ENCODE measurements at regions not wholly inside any gene's neighbourhood (a gene's known extent, or its start where the extent isn't known, plus 50 kb on each side); places are given as distances from the start of the nearest gene placed in this dataset.

- no peaks in the 10 kb centered on the region for H3K27me3 ChIP-seq (ENCODE audit: control insufficient read depth, insufficient read depth, low read length)
- no peaks in the 10 kb centered on the region for H3K36me3 ChIP-seq (ENCODE audit: control insufficient read depth, insufficient read depth, low read length)
- FAIRE-seq (no peak), DNase-seq (ENCODE audit: low read depth) (no peak)
- no peak overlapping the region for H3K4me3 ChIP-seq (ENCODE audit: low read depth, low read length)
- no peak for TF ChIP-seq CTCF (IDR thresholded peaks at IDR 0.05; ENCODE audit: insufficient read depth, low read length, severe bottlenecking)
These were observed 397.2 kb upstream of the DAB2 start for GRCh38 chr5:39822020-39822419.

GRCh38 chr5:39816866-39817265 is 392.1 kb upstream of the DAB2 start:
- Histone ChIP-seq H3K4me3 (ENCODE audit: low read depth, low read length) (no peak overlapping the region), H3K36me3 (ENCODE audit: control insufficient read depth, insufficient read depth, low read length) (no peaks in the 10 kb centered on the region), H3K27me3 (ENCODE audit: control insufficient read depth, insufficient read depth, low read length) (no peaks in the 10 kb centered on the region)
- FAIRE-seq = no peak
- DNase-seq (ENCODE audit: low read depth) = no peak
- no peak for TF ChIP-seq CTCF (IDR thresholded peaks at IDR 0.05; ENCODE audit: insufficient read depth, low read length, severe bottlenecking)

GRCh38 chr5:39816156-39816845 is 391.5 kb upstream of the DAB2 start:
- H3K27me3 ChIP-seq (ENCODE audit: control insufficient read depth, insufficient read depth, low read length) = no peaks in the 10 kb centered on the region
- H3K4me3 ChIP-seq (ENCODE audit: low read depth, low read length) = no peak overlapping the region
- FAIRE-seq = no peak
- H3K36me3 ChIP-seq (ENCODE audit: control insufficient read depth, insufficient read depth, low read length) = no peaks in the 10 kb centered on the region
- no peak for TF ChIP-seq CTCF (IDR thresholded peaks at IDR 0.05; ENCODE audit: insufficient read depth, low read length, severe bottlenecking)
- DNase-seq (ENCODE audit: low read depth) = no peak

GRCh38 chr5:39815711-39816110 is 390.9 kb upstream of the DAB2 start:
- DNase-seq (ENCODE audit: low read depth) = no peak
- Histone ChIP-seq H3K4me3 (ENCODE audit: low read depth, low read length) (no peak overlapping the region), H3K27me3 (ENCODE audit: control insufficient read depth, insufficient read depth, low read length) (no peaks in the 10 kb centered on the region), H3K36me3 (ENCODE audit: control insufficient read depth, insufficient read depth, low read length) (no peaks in the 10 kb centered on the region)
- TF ChIP-seq CTCF (IDR thresholded peaks at IDR 0.05; ENCODE audit: insufficient read depth, low read length, severe bottlenecking) = no peak
- FAIRE-seq = no peak

- no peak for TF ChIP-seq CTCF (IDR thresholded peaks at IDR 0.05; ENCODE audit: insufficient read depth, low read length, severe bottlenecking)
- H3K27me3 ChIP-seq (ENCODE audit: control insufficient read depth, insufficient read depth, low read length) = no peaks in the 10 kb centered on the region
- no peak overlapping the region for H3K4me3 ChIP-seq (ENCODE audit: low read depth, low read length)
- H3K36me3 ChIP-seq (ENCODE audit: control insufficient read depth, insufficient read depth, low read length) = no peaks in the 10 kb centered on the region
- peak; percentile 14 for DNase-seq (ENCODE audit: low read depth)
- FAIRE-seq = no peak
These were observed 386.6 kb upstream of the DAB2 start for GRCh38 chr5:39811381-39811780.

GRCh38 chr5:39808656-39809055 is 383.9 kb upstream of the DAB2 start:
- DNase-seq (ENCODE audit: low read depth) (no peak), FAIRE-seq (no peak)
- no peak for TF ChIP-seq CTCF (IDR thresholded peaks at IDR 0.05; ENCODE audit: insufficient read depth, low read length, severe bottlenecking)
- Histone ChIP-seq H3K27me3 (ENCODE audit: control insufficient read depth, insufficient read depth, low read length) (no peaks in the 10 kb centered on the region), H3K36me3 (ENCODE audit: control insufficient read depth, insufficient read depth, low read length) (no peaks in the 10 kb centered on the region), H3K4me3 (ENCODE audit: low read depth, low read length) (no peak overlapping the region)

All from bronchial epithelial cell (primary cell).